IPS-20b (cell line): ENCODE measurements at regions not wholly inside any gene's neighbourhood (a gene's known extent, or its start where the extent isn't known, plus 50 kb on each side); places are given as distances from the start of the nearest gene placed in this dataset.

ENCODE experiments used
- H3K27ac ChIP-seq: one replicate; pipeline ENCODE4 v1.5.1; 2013; ENCODE audit warnings: low read length
- H3K27me3 ChIP-seq: 2 replicates; pipeline ENCODE4 v1.6.1; 2013; ENCODE audit warnings: mild to moderate bottlenecking, low read length, inconsistent platforms; ENCODE audit not compliant: insufficient read depth
- H3K36me3 ChIP-seq: 2 replicates; pipeline ENCODE4 v1.6.1; 2013; ENCODE audit warnings: low read depth, mild to moderate bottlenecking, inconsistent platforms, low read length, moderate library complexity; ENCODE audit not compliant: insufficient read depth
- H3K4me1 ChIP-seq: 2 replicates; pipeline ENCODE4 v1.6.1; 2013; ENCODE audit warnings: mild to moderate bottlenecking, control low read depth, inconsistent platforms, low read length, moderate library complexity; ENCODE audit not compliant: insufficient read depth
- H3K4me3 ChIP-seq: 2 replicates; pipeline ENCODE4 v1.5.1; 2013; ENCODE audit warnings: mild to moderate bottlenecking, low read length, inconsistent platforms
- H3K9ac ChIP-seq: 2 replicates; pipeline ENCODE4 v1.6.1; 2013; ENCODE audit warnings: low read depth, mild to moderate bottlenecking, inconsistent platforms, low read length, moderate library complexity
- H3K9me3 ChIP-seq: 2 replicates; pipeline ENCODE4 v1.6.1; 2013; ENCODE audit warnings: mild to moderate bottlenecking, low read depth, low read length, inconsistent platforms; ENCODE audit not compliant: insufficient read depth

- H3K27ac ChIP-seq = no peak overlapping the region
- no peaks in the 10 kb centered on the region for H3K27me3 ChIP-seq
- no peak overlapping the region for H3K9ac ChIP-seq
- H3K36me3 ChIP-seq = no peaks in the 10 kb centered on the region
- no peak overlapping the region for H3K4me3 ChIP-seq
- H3K4me1 ChIP-seq = no peaks in the 10 kb centered on the region
- no peaks in the 10 kb centered on the region for H3K9me3 ChIP-seq
Measured at GRCh38 chr10:2081501-2081900, 344.2 kb upstream of the ADARB2 start.

- Histone ChIP-seq H3K9ac (no peak overlapping the region), H3K9me3 (no peaks in the 10 kb centered on the region), H3K4me1 (no peaks in the 10 kb centered on the region), H3K27me3 (no peaks in the 10 kb centered on the region), H3K4me3 (no peak overlapping the region), H3K27ac (no peak overlapping the region), H3K36me3 (no peaks in the 10 kb centered on the region)
Measured at GRCh38 chr10:2079603-2080078, 342.3 kb upstream of the ADARB2 start.

DNA sequence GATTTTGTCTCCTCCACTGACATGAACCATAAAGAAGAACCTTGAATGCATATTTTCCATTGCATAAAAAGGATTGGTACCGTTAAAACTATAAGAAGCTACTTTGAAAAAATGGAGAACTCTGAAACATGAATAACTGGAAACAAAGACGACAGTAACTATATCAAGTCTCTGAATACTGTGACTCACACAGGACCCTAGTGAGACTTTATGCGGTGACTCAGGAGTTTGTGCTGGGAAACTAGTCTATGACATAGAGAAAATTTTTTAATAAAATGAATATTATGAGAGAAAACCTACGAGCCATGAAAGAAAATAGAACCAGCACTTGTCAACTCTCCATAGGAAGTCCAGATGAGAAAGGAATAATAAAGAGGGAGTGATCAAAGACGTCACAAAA lies 339.9 kb upstream of the ADARB2 start:
- Histone ChIP-seq H3K4me3 (no peak overlapping the region), H3K9ac (no peak overlapping the region), H3K9me3 (no peaks in the 10 kb centered on the region), H3K4me1 (no peaks in the 10 kb centered on the region), H3K27me3 (no peaks in the 10 kb centered on the region), H3K36me3 (no peaks in the 10 kb centered on the region), H3K27ac (no peak overlapping the region)

DNA sequence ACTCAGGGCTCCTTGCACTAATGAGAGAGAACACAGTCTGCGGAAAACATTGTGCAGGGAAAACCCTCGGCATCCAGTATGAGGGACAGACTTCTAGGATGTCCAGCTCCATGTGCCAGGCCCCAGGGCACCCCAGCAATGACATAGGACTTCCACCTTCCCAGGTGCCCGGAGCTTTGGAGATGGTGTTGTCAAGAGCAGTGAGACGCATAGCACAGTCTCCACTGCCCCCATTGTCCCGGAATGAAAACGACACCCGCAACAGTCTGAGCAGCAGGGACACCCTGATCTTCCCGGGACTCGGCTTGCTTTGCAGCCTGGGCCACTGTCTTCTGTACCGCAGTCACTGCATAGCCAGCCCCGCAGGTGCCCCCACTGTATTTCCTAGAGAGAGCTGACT lies 339.2 kb upstream of the ADARB2 start:
- Histone ChIP-seq H3K9ac (no peak overlapping the region), H3K36me3 (no peaks in the 10 kb centered on the region), H3K27me3 (no peaks in the 10 kb centered on the region), H3K9me3 (no peaks in the 10 kb centered on the region), H3K4me1 (no peaks in the 10 kb centered on the region), H3K4me3 (no peak overlapping the region), H3K27ac (no peak overlapping the region)

- H3K27me3 ChIP-seq = no peaks in the 10 kb centered on the region
- no peaks in the 10 kb centered on the region for H3K4me1 ChIP-seq
- peaks cover 5% of the 10 kb centered on the region; the same call in 1 of the 2 replicates for H3K9me3 ChIP-seq
- H3K36me3 ChIP-seq = no peaks in the 10 kb centered on the region
- no peak overlapping the region for H3K4me3 ChIP-seq
- no peak overlapping the region for H3K9ac ChIP-seq
- no peak overlapping the region for H3K27ac ChIP-seq
Measured at GRCh38 chr10:2067015-2067414, 329.7 kb upstream of the ADARB2 start.

DNA sequence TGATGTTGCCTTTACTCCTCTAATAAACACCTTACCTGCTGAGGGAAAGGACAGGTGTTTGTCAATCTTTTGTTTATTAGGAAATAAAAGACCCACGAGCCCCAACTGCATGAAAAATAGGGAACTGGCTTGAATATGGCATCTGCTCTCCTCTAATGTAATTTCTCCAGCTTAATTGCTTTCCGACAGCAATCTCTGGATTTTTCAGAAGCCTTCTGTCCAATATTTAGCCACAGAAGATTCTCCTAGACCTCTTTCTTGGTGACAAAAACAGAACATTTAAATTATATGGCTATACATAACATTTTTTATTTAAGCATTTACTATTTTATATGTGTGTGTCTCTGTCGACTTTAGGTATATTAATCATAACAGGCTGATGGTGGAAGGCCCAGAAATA lies 317.4 kb upstream of the ADARB2 start:
- no peaks in the 10 kb centered on the region for H3K27me3 ChIP-seq
- no peaks in the 10 kb centered on the region for H3K9me3 ChIP-seq
- H3K4me3 ChIP-seq = no peak overlapping the region
- no peaks in the 10 kb centered on the region for H3K36me3 ChIP-seq
- no peak overlapping the region for H3K9ac ChIP-seq
- H3K27ac ChIP-seq = no peak overlapping the region
- no peaks in the 10 kb centered on the region for H3K4me1 ChIP-seq

DNA sequence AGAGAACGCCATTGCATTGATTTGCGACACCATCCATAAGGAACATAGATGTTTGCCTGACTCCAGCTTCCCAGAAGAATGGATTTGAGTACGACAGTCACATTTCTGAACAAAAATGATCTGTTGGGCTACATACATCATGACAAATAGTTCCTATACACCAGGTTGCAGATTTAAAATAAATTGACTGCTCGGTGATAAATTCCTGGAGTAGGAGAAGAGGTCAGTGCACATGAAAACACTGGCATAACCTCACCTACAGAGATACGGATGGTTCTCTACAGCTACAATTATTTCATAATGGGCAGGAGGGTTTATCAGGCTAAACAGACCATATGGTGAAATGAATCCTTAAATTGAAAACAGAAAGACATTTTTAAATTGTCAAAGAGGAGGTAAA lies 316.5 kb upstream of the ADARB2 start:
- no peak overlapping the region for H3K4me3 ChIP-seq
- H3K4me1 ChIP-seq = no peaks in the 10 kb centered on the region
- no peaks in the 10 kb centered on the region for H3K36me3 ChIP-seq
- no peak overlapping the region for H3K27ac ChIP-seq
- H3K9ac ChIP-seq = no peak overlapping the region
- no peaks in the 10 kb centered on the region for H3K27me3 ChIP-seq
- H3K9me3 ChIP-seq = no peaks in the 10 kb centered on the region

DNA sequence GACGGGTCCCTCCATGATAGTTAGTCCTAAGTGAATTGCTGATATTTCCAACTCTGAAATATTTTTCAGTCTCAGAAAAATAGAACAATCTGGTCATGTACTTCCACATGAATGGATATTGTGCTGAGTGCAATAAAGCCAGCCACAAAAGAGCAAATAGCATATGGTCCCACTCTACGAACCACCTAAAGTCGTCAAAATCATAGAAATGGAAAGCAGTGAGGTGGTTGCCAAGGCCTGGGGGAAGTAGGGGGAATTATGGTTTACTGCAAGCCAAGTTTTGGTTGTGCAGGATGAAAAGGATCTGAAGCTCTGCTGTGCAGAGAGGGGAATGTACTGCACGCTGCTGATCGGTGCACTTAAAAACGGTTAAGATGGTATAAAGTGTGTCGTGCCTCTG lies 313.8 kb upstream of the ADARB2 start:
- no peak overlapping the region for H3K4me3 ChIP-seq
- no peaks in the 10 kb centered on the region for H3K4me1 ChIP-seq
- no peak overlapping the region for H3K9ac ChIP-seq
- H3K36me3 ChIP-seq = no peaks in the 10 kb centered on the region
- no peaks in the 10 kb centered on the region for H3K27me3 ChIP-seq
- H3K27ac ChIP-seq = no peak overlapping the region
- H3K9me3 ChIP-seq = no peaks in the 10 kb centered on the region

GRCh38 chr10:2049560-2049959 lies 312.2 kb upstream of the ADARB2 start:
- no peaks in the 10 kb centered on the region for H3K9me3 ChIP-seq
- H3K36me3 ChIP-seq = no peaks in the 10 kb centered on the region
- no peak overlapping the region for H3K9ac ChIP-seq
- no peak overlapping the region for H3K4me3 ChIP-seq
- H3K27me3 ChIP-seq = no peaks in the 10 kb centered on the region
- H3K4me1 ChIP-seq = no peaks in the 10 kb centered on the region
- no peak overlapping the region for H3K27ac ChIP-seq

DNA sequence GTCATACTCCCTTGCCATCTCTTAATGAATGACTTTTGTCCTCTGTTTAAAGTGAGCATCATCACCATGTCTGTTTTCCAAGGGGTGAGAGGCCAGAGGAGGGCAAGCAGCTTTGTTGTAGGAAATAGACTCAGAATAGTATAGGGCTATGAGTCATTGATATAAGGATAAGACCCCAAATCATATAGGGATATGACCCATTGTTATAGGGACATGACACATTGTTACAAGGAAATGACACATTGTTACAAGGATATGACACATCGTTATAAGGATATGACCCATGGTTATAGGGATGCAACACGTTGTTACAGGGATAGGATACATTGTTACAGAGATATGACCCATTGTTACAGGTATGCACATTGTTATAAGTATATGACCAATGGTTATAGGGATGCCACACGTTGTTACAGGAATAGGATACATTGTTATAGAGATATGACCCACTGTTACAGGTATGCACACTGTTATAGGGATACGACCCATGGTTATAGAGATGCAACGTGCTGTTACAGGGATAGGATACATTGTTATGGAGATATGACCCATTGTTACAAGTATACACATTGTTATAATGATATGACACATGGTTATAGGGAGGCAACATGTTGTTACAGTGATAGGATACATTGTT lies 311.1 kb upstream of the ADARB2 start:
- Histone ChIP-seq H3K27ac (no peak overlapping the region), H3K27me3 (no peaks in the 10 kb centered on the region), H3K4me3 (no peak overlapping the region), H3K9ac (no peak overlapping the region), H3K36me3 (no peaks in the 10 kb centered on the region), H3K4me1 (no peaks in the 10 kb centered on the region), H3K9me3 (no peaks in the 10 kb centered on the region)

DNA sequence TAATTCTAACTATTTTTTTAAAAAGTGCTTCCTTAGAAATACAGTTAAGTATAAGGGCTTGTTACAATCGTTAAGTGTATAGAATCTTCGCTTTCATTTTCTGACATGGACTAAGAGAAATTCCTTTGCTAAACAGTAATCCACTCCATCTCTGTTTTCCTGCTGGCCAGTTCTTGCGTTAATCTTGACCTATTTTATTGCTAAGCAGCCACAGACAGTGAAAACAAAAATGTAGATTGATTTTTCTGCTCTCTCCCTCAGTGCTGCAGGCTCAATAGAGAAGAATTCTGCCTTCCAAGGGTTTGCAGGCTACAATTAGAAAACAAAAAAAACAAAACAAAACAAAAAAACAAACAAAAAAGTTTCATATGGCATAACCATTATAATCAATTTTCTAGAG lies 310.4 kb upstream of the ADARB2 start:
- Histone ChIP-seq H3K9me3 (no peaks in the 10 kb centered on the region), H3K27me3 (no peaks in the 10 kb centered on the region), H3K4me1 (no peaks in the 10 kb centered on the region), H3K36me3 (no peaks in the 10 kb centered on the region), H3K9ac (no peak overlapping the region), H3K27ac (no peak overlapping the region), H3K4me3 (no peak overlapping the region)

- Histone ChIP-seq H3K9me3 (no peaks in the 10 kb centered on the region), H3K4me1 (no peaks in the 10 kb centered on the region), H3K27ac (no peak overlapping the region), H3K4me3 (no peak overlapping the region), H3K27me3 (no peaks in the 10 kb centered on the region), H3K36me3 (no peaks in the 10 kb centered on the region), H3K9ac (no peak overlapping the region)
Measured at GRCh38 chr10:2043379-2043778, 306.1 kb upstream of the ADARB2 start.
